ENCODE measurements at regions not wholly inside any gene's neighbourhood (a gene's known extent, or its start where the extent isn't known, plus 50 kb on each side); places are given as distances from the start of the nearest gene placed in this dataset.

GRCh38 chr10:49463605-49464004 lies 67.7 kb upstream of the DRGX start:
- in situ Hi-C loops (cut with HindIII; ENCODE audit: low pct_ligation_motif_present, low sequenced_read_pairs), result no loop called here
- H3K4me3 ChIP-seq (ENCODE audit: low read depth, low read length), result no peak overlapping the region
- H3K27ac ChIP-seq, result no peak overlapping the region
- H3K36me3 ChIP-seq (replicated peaks), result peaks cover 56% of the 10 kb centered on the region
- no peak for DNase-seq
- no peaks in the 10 kb centered on the region for H3K27me3 ChIP-seq (replicated peaks)
- TF ChIP-seq CTCF (IDR thresholded peaks at IDR 0.05; ENCODE audit: low read depth, low read length, missing control alignments), result no peak

- DNase-seq, result no peak
- peaks cover 55% of the 10 kb centered on the region for H3K36me3 ChIP-seq (replicated peaks)
- no peak overlapping the region for H3K4me3 ChIP-seq (ENCODE audit: low read depth, low read length)
- TF ChIP-seq CTCF (IDR thresholded peaks at IDR 0.05; ENCODE audit: low read depth, low read length, missing control alignments), result no peak
- no peaks in the 10 kb centered on the region for H3K27me3 ChIP-seq (replicated peaks)
- in situ Hi-C loops (cut with HindIII; ENCODE audit: low pct_ligation_motif_present, low sequenced_read_pairs), result no loop called here
- no peak overlapping the region for H3K27ac ChIP-seq
Measured at GRCh38 chr10:49458869-49459268, 63.0 kb upstream of the DRGX start.

- Histone ChIP-seq H3K36me3 (replicated peaks) (peaks cover 45% of the 10 kb centered on the region), H3K27ac (no peak overlapping the region), H3K27me3 (replicated peaks) (no peaks in the 10 kb centered on the region), H3K4me3 (ENCODE audit: low read depth, low read length) (no peak overlapping the region)
- TF ChIP-seq CTCF (IDR thresholded peaks at IDR 0.05; ENCODE audit: low read depth, low read length, missing control alignments), result no peak
- no peak for DNase-seq
- in situ Hi-C loops (cut with HindIII; ENCODE audit: low pct_ligation_motif_present, low sequenced_read_pairs), result no loop called here
Measured at GRCh38 chr10:49457686-49458085, 61.8 kb upstream of the DRGX start.

GRCh38 chr10:49448924-49449323 lies 53.0 kb upstream of the DRGX start:
- Histone ChIP-seq H3K36me3 (replicated peaks) (no peaks in the 10 kb centered on the region), H3K27me3 (replicated peaks) (no peaks in the 10 kb centered on the region), H3K4me3 (ENCODE audit: low read depth, low read length) (no peak overlapping the region), H3K27ac (no peak overlapping the region)
- in situ Hi-C loops (cut with HindIII; ENCODE audit: low pct_ligation_motif_present, low sequenced_read_pairs), result no loop called here
- TF ChIP-seq CTCF (IDR thresholded peaks at IDR 0.05; ENCODE audit: low read depth, low read length, missing control alignments), result no peak
- no peak for DNase-seq

GRCh38 chr10:49446031-49446430 lies 50.1 kb upstream of the DRGX start:
- no peak for TF ChIP-seq CTCF (IDR thresholded peaks at IDR 0.05; ENCODE audit: low read depth, low read length, missing control alignments)
- no peak overlapping the region for H3K27ac ChIP-seq
- H3K27me3 ChIP-seq (replicated peaks), result no peaks in the 10 kb centered on the region
- DNase-seq, result peak; percentile 34
- in situ Hi-C loops (cut with HindIII; ENCODE audit: low pct_ligation_motif_present, low sequenced_read_pairs), result no loop called here
- H3K4me3 ChIP-seq (ENCODE audit: low read depth, low read length), result no peak overlapping the region
- H3K36me3 ChIP-seq (replicated peaks), result no peaks in the 10 kb centered on the region
